Calu3 (cell line): ENCODE measurements at regions not wholly inside any gene's neighbourhood (a gene's known extent, or its start where the extent isn't known, plus 50 kb on each side); places are given as distances from the start of the nearest gene placed in this dataset.

Experiments used
- BruUV-seq: library from RNA; stranded (reverse); fragments of 400-500 nt; replicated peaks from 2 replicates; lab custom pipeline; 2021; lab: Mats Ljungman, UMichigan
- CTCF ChIA-PET: fragments of 300-600 bp; sonication (Branson Sonifier 250); formaldehyde crosslinking; loops from one replicate; lab custom pipeline; 2022; ENCODE audit warnings: antibody characterized with exemption; lab: Charles Lee
- DNase-seq: peaks from one replicate; pipeline ENCODE4 v3.0.0; 2022
- H3K27ac Mint-ChIP-seq: one replicate; pipeline ENCODE4 v1.8.0; 2022; ENCODE audit warnings: mixed read lengths; ENCODE audit not compliant: unreplicated experiment
- H3K27me3 Mint-ChIP-seq: one replicate; pipeline ENCODE4 v1.8.0; 2022; ENCODE audit warnings: mixed read lengths; ENCODE audit not compliant: unreplicated experiment
- H3K36me3 Mint-ChIP-seq: one replicate; pipeline ENCODE4 v1.8.0; 2022; ENCODE audit warnings: mild to moderate bottlenecking, moderate library complexity, mixed read lengths; ENCODE audit not compliant: insufficient read depth, unreplicated experiment
- H3K4me1 Mint-ChIP-seq: one replicate; pipeline ENCODE4 v1.8.0; 2022; ENCODE audit warnings: mild to moderate bottlenecking, low read depth, mixed read lengths; ENCODE audit not compliant: unreplicated experiment
- H3K4me3 Mint-ChIP-seq: one replicate; pipeline ENCODE4 v1.8.0; 2022; ENCODE audit warnings: mild to moderate bottlenecking, low read depth, moderate library complexity, mixed read lengths; ENCODE audit not compliant: unreplicated experiment
- H3K9me3 Mint-ChIP-seq: one replicate; pipeline ENCODE4 v1.8.0; 2022; ENCODE audit warnings: low read depth, mixed read lengths; ENCODE audit not compliant: unreplicated experiment
- CTCF ChIP-seq: fragments of 200-600 bp; IDR thresholded peaks from one replicate; pipeline ENCODE4 v1.8.0; 2022; ENCODE audit warnings: antibody characterized with exemption; ENCODE audit not compliant: unreplicated experiment
- intact Hi-C: fragments of 100-400 bp; cut with micrococcal nuclease; formaldehyde crosslinking; loops from one replicate; pipeline ENCODE4 v1.10.0; 2022; ENCODE audit not compliant: unreplicated experiment

- Mint-ChIP-seq H3K9me3 (no peaks in the 10 kb centered on the region), H3K36me3 (no peaks in the 10 kb centered on the region), H3K27me3 (no peaks in the 10 kb centered on the region), H3K27ac (no peak overlapping the region), H3K4me1 (no peaks in the 10 kb centered on the region), H3K4me3 (no peak overlapping the region)
- CTCF ChIA-PET, result no interaction called here
- no peak for DNase-seq
- no peak for TF ChIP-seq CTCF
- intact Hi-C loops, result no loop called here
- BruUV-seq, result no TSS peak
Observed at GRCh38 chr4:3351997-3352396, 59.2 kb downstream of the RGS12 start.

- intact Hi-C loops, result no loop called here
- no peak for DNase-seq
- H3K36me3 Mint-ChIP-seq, result no peaks in the 10 kb centered on the region
- BruUV-seq, result no TSS peak
- no peak overlapping the region for H3K4me3 Mint-ChIP-seq
- no peaks in the 10 kb centered on the region for H3K9me3 Mint-ChIP-seq
- no peak overlapping the region for H3K27ac Mint-ChIP-seq
- H3K27me3 Mint-ChIP-seq, result no peaks in the 10 kb centered on the region
- CTCF ChIA-PET, result no interaction called here
- no peak for TF ChIP-seq CTCF
- no peaks in the 10 kb centered on the region for H3K4me1 Mint-ChIP-seq
Observed at GRCh38 chr4:3352505-3352904, 59.7 kb downstream of the RGS12 start.

GRCh38 chr4:3352941-3353594, 60.2 kb downstream of the RGS12 start:
- no peak for TF ChIP-seq CTCF
- Mint-ChIP-seq H3K27me3 (no peaks in the 10 kb centered on the region), H3K4me3 (no peak overlapping the region), H3K27ac (no peak overlapping the region), H3K36me3 (no peaks in the 10 kb centered on the region), H3K4me1 (no peaks in the 10 kb centered on the region), H3K9me3 (no peaks in the 10 kb centered on the region)
- no TSS peak for BruUV-seq
- DNase-seq, result no peak
- intact Hi-C loops, result no loop called here
- CTCF ChIA-PET, result no interaction called here

- Mint-ChIP-seq H3K9me3 (no peaks in the 10 kb centered on the region), H3K27me3 (no peaks in the 10 kb centered on the region), H3K36me3 (no peaks in the 10 kb centered on the region), H3K27ac (no peak overlapping the region), H3K4me1 (no peaks in the 10 kb centered on the region), H3K4me3 (no peak overlapping the region)
- TF ChIP-seq CTCF, result no peak
- no peak for DNase-seq
- BruUV-seq, result no TSS peak
- intact Hi-C loops, result no loop called here
- CTCF ChIA-PET, result no interaction called here
Observed at GRCh38 chr4:3353752-3354454, 61.1 kb downstream of the RGS12 start.
